ENCODE measurements at regions not wholly inside any gene's neighbourhood (a gene's known extent, or its start where the extent isn't known, plus 50 kb on each side); places are given as distances from the start of the nearest gene placed in this dataset.

GRCh38 chr18:30510882-30511281 lies 531.7 kb downstream of the DSC3 start:
- no peak for TF ChIP-seq CTCF (IDR thresholded peaks at IDR 0.05; ENCODE audit: low read depth, low read length)
- no peak overlapping the region for H3K27ac ChIP-seq (ENCODE audit: low read depth, low read length)
- ChIA-PET POLR2A (no interaction called here), CTCF (no interaction called here)
- peaks cover 21% of the 10 kb centered on the region for H3K9me3 ChIP-seq (ENCODE audit: control insufficient read depth, insufficient read depth, low read length)
- no peak for DNase-seq (ENCODE audit: low read depth, low spot score)
- no peak overlapping the region for H3K4me3 ChIP-seq (ENCODE audit: low read depth, low read length)
- no peaks in the 10 kb centered on the region for H3K27me3 ChIP-seq (ENCODE audit: control insufficient read depth, insufficient read depth, low read length)

DNA sequence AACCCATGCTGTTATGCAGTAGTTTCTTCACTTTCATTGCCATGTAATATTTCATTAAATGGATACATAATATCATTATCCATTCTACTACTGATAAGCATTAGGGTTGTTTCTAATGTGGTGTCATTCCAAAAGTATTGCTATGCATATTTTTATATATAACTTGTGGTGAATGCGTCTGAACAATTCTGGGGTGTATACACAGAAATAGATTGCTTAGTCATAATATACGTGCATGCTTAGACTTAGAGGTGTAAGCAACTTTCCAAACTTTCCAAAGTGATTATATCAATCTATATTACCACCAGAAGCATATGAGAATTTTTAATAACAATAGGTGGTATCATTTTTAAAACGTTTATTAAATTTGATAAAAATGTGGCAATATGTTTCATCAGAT lies 540.9 kb downstream of the DSC3 start:
- POLR2A ChIA-PET = no interaction called here
- Histone ChIP-seq H3K4me3 (ENCODE audit: low read depth, low read length) (no peak overlapping the region), H3K9me3 (ENCODE audit: control insufficient read depth, insufficient read depth, low read length) (peaks cover 2% of the 10 kb centered on the region; the same call in 1 of the 2 replicates), H3K27me3 (ENCODE audit: control insufficient read depth, insufficient read depth, low read length) (no peaks in the 10 kb centered on the region), H3K27ac (ENCODE audit: low read depth, low read length) (no peak overlapping the region)
- no peak for TF ChIP-seq CTCF (IDR thresholded peaks at IDR 0.05; ENCODE audit: low read depth, low read length)
- no peak for DNase-seq (ENCODE audit: low read depth, low spot score)
- CTCF ChIA-PET = no interaction called here

- H3K27ac ChIP-seq (ENCODE audit: low read depth, low read length) = no peak overlapping the region
- H3K9me3 ChIP-seq (ENCODE audit: control insufficient read depth, insufficient read depth, low read length) = peaks cover 2% of the 10 kb centered on the region; the same call in 1 of the 2 replicates
- ChIA-PET CTCF (no interaction called here), POLR2A (no interaction called here)
- TF ChIP-seq CTCF (IDR thresholded peaks at IDR 0.05; ENCODE audit: low read depth, low read length) = no peak
- no peaks in the 10 kb centered on the region for H3K27me3 ChIP-seq (ENCODE audit: control insufficient read depth, insufficient read depth, low read length)
- no peak for DNase-seq (ENCODE audit: low read depth, low spot score)
- H3K4me3 ChIP-seq (ENCODE audit: low read depth, low read length) = no peak overlapping the region
These were observed 542.1 kb downstream of the DSC3 start for GRCh38 chr18:30500240-30500945.

- Histone ChIP-seq H3K27me3 (ENCODE audit: control insufficient read depth, insufficient read depth, low read length) (no peaks in the 10 kb centered on the region), H3K9me3 (ENCODE audit: control insufficient read depth, insufficient read depth, low read length) (peaks cover 2% of the 10 kb centered on the region; the same call in 1 of the 2 replicates), H3K27ac (ENCODE audit: low read depth, low read length) (no peak overlapping the region), H3K4me3 (ENCODE audit: low read depth, low read length) (no peak overlapping the region)
- TF ChIP-seq CTCF (IDR thresholded peaks at IDR 0.05; ENCODE audit: low read depth, low read length) = no peak
- ChIA-PET CTCF (no interaction called here), POLR2A (no interaction called here)
- no peak for DNase-seq (ENCODE audit: low read depth, low spot score)
These were observed 542.8 kb downstream of the DSC3 start for GRCh38 chr18:30499721-30500120.

GRCh38 chr18:30492552-30493129 lies 549.9 kb downstream of the DSC3 start:
- CTCF ChIA-PET = no interaction called here
- Histone ChIP-seq H3K9me3 (ENCODE audit: control insufficient read depth, insufficient read depth, low read length) (0 out of 2 replicates have a peak, but pooled peaks cover 2% of the 10 kb centered on the region), H3K4me3 (ENCODE audit: low read depth, low read length) (no peak overlapping the region), H3K27ac (ENCODE audit: low read depth, low read length) (no peak overlapping the region), H3K27me3 (ENCODE audit: control insufficient read depth, insufficient read depth, low read length) (no peaks in the 10 kb centered on the region)
- TF ChIP-seq CTCF (IDR thresholded peaks at IDR 0.05; ENCODE audit: low read depth, low read length) = no peak
- POLR2A ChIA-PET = no interaction called here
- no peak for DNase-seq (ENCODE audit: low read depth, low spot score)

All from AG04450 (cell line).